BLaER1 treated with 17β-estradiol and CSF1 and Interleukin-3, amounts not matched to agents 10 nM and 100 nM (cell line): ENCODE measurements at regions not wholly inside any gene's neighbourhood (a gene's known extent, or its start where the extent isn't known, plus 50 kb on each side); places are given as distances from the start of the nearest gene placed in this dataset.

Source experiments
- H3K27ac ChIP-seq, 11 experiments: shearing (Covaris generic); formaldehyde crosslinking; 2 replicates each; pipeline ENCODE4 v1.8.1; 2022
- H3K27me3 ChIP-seq, 11 experiments: shearing (Covaris generic); formaldehyde crosslinking; 2 replicates each; pipeline ENCODE4 v1.8.1; 2022
- H3K36me3 ChIP-seq, 11 experiments: shearing (Covaris generic); formaldehyde crosslinking; 2 replicates each; pipeline ENCODE4 v1.8.1; 2022
- H3K4me1 ChIP-seq, 10 experiments: shearing (Covaris generic); formaldehyde crosslinking; 2 replicates each; pipeline ENCODE4 v1.8.1; 2022
- H3K4me2 ChIP-seq, 11 experiments: shearing (Covaris generic); formaldehyde crosslinking; 2 replicates each; pipeline ENCODE4 v1.8.1; 2022
- H3K4me3 ChIP-seq, 10 experiments: shearing (Covaris generic); formaldehyde crosslinking; 2 replicates each; pipeline ENCODE4 v1.8.1; 2022
- H3K9ac ChIP-seq, 11 experiments: shearing (Covaris generic); formaldehyde crosslinking; 2 replicates each; pipeline ENCODE4 v1.8.1; 2022
- H3K9me3 ChIP-seq, 11 experiments: shearing (Covaris generic); formaldehyde crosslinking; replicated peaks in 1 of 11; 2 replicates each; pipeline ENCODE4 v1.8.1; 2022
- H4K20me1 ChIP-seq, 11 experiments: shearing (Covaris generic); formaldehyde crosslinking; 2 replicates each; pipeline ENCODE4 v1.8.1; 2022
- Cebpa-rat ChIP-seq, 11 experiments: shearing (Covaris generic); IDR thresholded peaks; 2 replicates each; pipeline ENCODE4 v1.8.1; 2022

GRCh38 chr9:113781896-113782295, 94.2 kb upstream of the ZNF618 start:
- Histone ChIP-seq H3K4me2 (no peak overlapping the region), H3K4me1 (peaks cover 0 to 18% (median 9%) of the 10 kb centered on the region in 10 experiments; a peak in 9 of 20 replicates), H3K36me3 (no peaks in the 10 kb centered on the region), H3K9me3 (peaks cover 0 to 8% (median 3%) of the 10 kb centered on the region in 11 experiments; a peak in 6 of 22 replicates), H4K20me1 (no peaks in the 10 kb centered on the region), H3K4me3 (no peak overlapping the region), H3K27me3 (no peaks in the 10 kb centered on the region), H3K27ac (no peak overlapping the region), H3K9ac (no peak overlapping the region)
- no peak for TF ChIP-seq Cebpa-rat (IDR thresholded peaks at IDR 0.05)

GRCh38 chr9:113783475-113783874, 92.6 kb upstream of the ZNF618 start:
- Histone ChIP-seq H3K9me3 (peaks cover 0 to under 1% (median 0%) of the 10 kb centered on the region in 11 experiments; a peak in 1 of 22 replicates), H4K20me1 (no peaks in the 10 kb centered on the region), H3K4me1 (peaks cover 0 to 18% (median 9%) of the 10 kb centered on the region in 10 experiments; a peak in 9 of 20 replicates), H3K27ac (no peak overlapping the region), H3K4me3 (no peak overlapping the region), H3K27me3 (no peaks in the 10 kb centered on the region), H3K4me2 (no peak overlapping the region), H3K9ac (no peak overlapping the region), H3K36me3 (no peaks in the 10 kb centered on the region)
- TF ChIP-seq Cebpa-rat (IDR thresholded peaks at IDR 0.05): no peak

GRCh38 chr9:113785334-113785733, 90.8 kb upstream of the ZNF618 start:
- Histone ChIP-seq H3K4me2 (peak overlapping the region in 9 of 11 experiments; percentile 5 to 48 (median 32); a peak in 12 of 22 replicates), H3K27me3 (no peaks in the 10 kb centered on the region), H3K9ac (no peak overlapping the region), H4K20me1 (no peaks in the 10 kb centered on the region), H3K9me3 (no peaks in the 10 kb centered on the region), H3K36me3 (no peaks in the 10 kb centered on the region), H3K4me3 (no peak overlapping the region), H3K27ac (peak overlapping the region in 1 of 11 experiments; percentile 19; a peak in 1 of 22 replicates), H3K4me1 (peaks cover 0 to 18% (median 9%) of the 10 kb centered on the region in 10 experiments; a peak in 9 of 20 replicates)
- no peak for TF ChIP-seq Cebpa-rat (IDR thresholded peaks at IDR 0.05)

- Histone ChIP-seq H3K9ac (no peak overlapping the region), H4K20me1 (no peaks in the 10 kb centered on the region), H3K36me3 (no peaks in the 10 kb centered on the region), H3K4me1 (peaks cover 0 to 18% (median 9%) of the 10 kb centered on the region in 10 experiments; a peak in 9 of 20 replicates), H3K27ac (peak overlapping the region in 2 of 11 experiments; percentile 19 to 27; a peak in 1 of 22 replicates), H3K4me3 (no peak overlapping the region), H3K27me3 (no peaks in the 10 kb centered on the region), H3K9me3 (peaks cover 0 to 4% (median 2%) of the 10 kb centered on the region in 11 experiments; a peak in 7 of 22 replicates), H3K4me2 (peak overlapping the region in 9 of 11 experiments; percentile 5 to 48 (median 32); a peak in 13 of 22 replicates)
- TF ChIP-seq Cebpa-rat (IDR thresholded peaks at IDR 0.05): no peak
Observed at GRCh38 chr9:113786071-113786470, 90.0 kb upstream of the ZNF618 start.

- Histone ChIP-seq H3K36me3 (no peaks in the 10 kb centered on the region), H3K27me3 (no peaks in the 10 kb centered on the region), H3K27ac (no peak overlapping the region), H3K9ac (no peak overlapping the region), H3K4me3 (no peak overlapping the region), H3K4me2 (no peak overlapping the region), H3K9me3 (peaks cover 0 to 12% (median 7%) of the 10 kb centered on the region in 11 experiments; a peak in 11 of 22 replicates), H4K20me1 (no peaks in the 10 kb centered on the region), H3K4me1 (peaks cover 0 to 18% (median 9%) of the 10 kb centered on the region in 10 experiments; a peak in 11 of 20 replicates)
- no peak for TF ChIP-seq Cebpa-rat (IDR thresholded peaks at IDR 0.05)
Observed at GRCh38 chr9:113787871-113788270, 88.2 kb upstream of the ZNF618 start.

- Histone ChIP-seq H3K36me3 (no peaks in the 10 kb centered on the region), H3K4me1 (peaks cover 6 to 21% (median 13%) of the 10 kb centered on the region in 10 experiments), H3K27me3 (no peaks in the 10 kb centered on the region)
Observed at GRCh38 chr9:113788616-113789330, 87.3 kb upstream of the ZNF618 start.

GRCh38 chr9:113790093-113790492, 86.0 kb upstream of the ZNF618 start:
- no peak for TF ChIP-seq Cebpa-rat (IDR thresholded peaks at IDR 0.05)
- Histone ChIP-seq H3K9ac (no peak overlapping the region), H3K4me2 (no peak overlapping the region), H4K20me1 (no peaks in the 10 kb centered on the region), H3K27ac (no peak overlapping the region), H3K4me3 (no peak overlapping the region), H3K4me1 (peaks cover 8 to 22% (median 17%) of the 10 kb centered on the region in 10 experiments), H3K9me3 (peaks cover 0 to 12% (median 7%) of the 10 kb centered on the region in 11 experiments; a peak in 11 of 22 replicates), H3K27me3 (no peaks in the 10 kb centered on the region), H3K36me3 (no peaks in the 10 kb centered on the region)

More at GRCh38 chr9:113788616-113789330, 87.3 kb upstream of the ZNF618 start:
- Histone ChIP-seq H3K4me3 (no peak overlapping the region), H4K20me1 (no peaks in the 10 kb centered on the region), H3K27ac (no peak overlapping the region), H3K9me3 (peaks cover 0 to 12% (median 7%) of the 10 kb centered on the region in 11 experiments; a peak in 11 of 22 replicates), H3K4me2 (no peak overlapping the region), H3K9ac (no peak overlapping the region)
- no peak for TF ChIP-seq Cebpa-rat (IDR thresholded peaks at IDR 0.05)

- no peaks in the 10 kb centered on the region for H4K20me1 ChIP-seq
- H3K27ac ChIP-seq: no peak overlapping the region
- no peaks in the 10 kb centered on the region for H3K36me3 ChIP-seq
- peaks cover 0 to 12% (median 7%) of the 10 kb centered on the region in 11 experiments; a peak in 11 of 22 replicates for H3K9me3 ChIP-seq
- no peak overlapping the region for H3K4me3 ChIP-seq
- H3K27me3 ChIP-seq: no peaks in the 10 kb centered on the region
- peak overlapping the region in 9 of 11 experiments; percentile 0 to 72 (median 53); a peak in 16 of 22 replicates for H3K4me2 ChIP-seq
- H3K4me1 ChIP-seq: peaks cover 0 to 18% (median 13%) of the 10 kb centered on the region in 10 experiments; a peak in 15 of 20 replicates
- no peak for TF ChIP-seq Cebpa-rat (IDR thresholded peaks at IDR 0.05)
- no peak overlapping the region; a peak in 2 of 22 replicates for H3K9ac ChIP-seq
Observed at GRCh38 chr9:113793558-113793957, 82.6 kb upstream of the ZNF618 start.

GRCh38 chr9:113794721-113795120, 81.4 kb upstream of the ZNF618 start:
- H3K9me3 ChIP-seq: peaks cover 0 to 12% (median 7%) of the 10 kb centered on the region in 11 experiments; a peak in 11 of 22 replicates
- H3K4me3 ChIP-seq: no peak overlapping the region
- H3K27ac ChIP-seq: no peak overlapping the region
- no peak overlapping the region for H3K9ac ChIP-seq
- H4K20me1 ChIP-seq: no peaks in the 10 kb centered on the region
- no peak for TF ChIP-seq Cebpa-rat (IDR thresholded peaks at IDR 0.05)
- no peaks in the 10 kb centered on the region for H3K36me3 ChIP-seq
- H3K4me2 ChIP-seq: peak overlapping the region in 1 of 11 experiments; percentile 60; a peak in 1 of 22 replicates
- H3K4me1 ChIP-seq: peaks cover 0 to 18% (median 13%) of the 10 kb centered on the region in 10 experiments; a peak in 15 of 20 replicates
- H3K27me3 ChIP-seq: no peaks in the 10 kb centered on the region
